ENCODE measurements at regions not wholly inside any gene's neighbourhood (a gene's known extent, or its start where the extent isn't known, plus 50 kb on each side); places are given as distances from the start of the nearest gene placed in this dataset.

GRCh38 chr3:96027718-96028117 lies 786.7 kb upstream of the EPHA6 start:
- no peak for DNase-seq

DNA sequence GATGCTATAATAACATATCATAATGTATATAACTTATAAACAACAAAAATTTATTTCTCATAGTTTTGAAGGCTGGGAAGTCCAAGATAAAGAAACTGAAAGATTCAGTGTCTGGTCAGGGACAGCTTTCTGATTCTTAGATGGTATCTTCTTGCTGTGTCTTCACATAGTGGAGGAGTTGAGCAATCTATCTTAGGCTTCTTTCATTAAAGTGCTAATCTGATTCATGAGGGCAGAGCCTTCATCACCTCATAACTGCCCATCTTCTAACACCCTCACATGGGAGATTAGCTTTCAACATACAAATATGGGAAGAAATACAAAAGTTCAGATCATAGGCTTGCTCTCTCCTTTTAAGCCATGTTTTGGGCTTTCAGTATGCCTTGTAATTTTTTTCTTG lies 774.8 kb upstream of the EPHA6 start:
- no peak for DNase-seq

DNA sequence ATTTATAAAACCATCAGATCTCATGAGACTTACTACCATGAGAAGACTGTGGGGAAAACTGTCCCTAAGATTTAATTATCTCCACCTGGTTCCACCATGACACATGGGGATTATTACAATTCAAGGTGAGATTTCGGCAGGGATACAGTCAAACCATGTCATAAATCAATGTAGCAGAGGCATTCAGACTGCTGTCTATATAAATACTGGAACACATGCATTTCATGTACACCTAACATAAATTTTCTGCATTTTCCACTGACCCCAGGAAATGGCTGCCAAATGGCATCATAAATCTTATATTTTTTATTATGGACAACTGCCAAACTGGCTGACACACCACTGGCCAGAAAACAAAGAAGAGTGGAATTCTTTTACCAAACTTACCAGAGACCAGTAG lies 755.1 kb upstream of the EPHA6 start:
- no peak for DNase-seq

DNA sequence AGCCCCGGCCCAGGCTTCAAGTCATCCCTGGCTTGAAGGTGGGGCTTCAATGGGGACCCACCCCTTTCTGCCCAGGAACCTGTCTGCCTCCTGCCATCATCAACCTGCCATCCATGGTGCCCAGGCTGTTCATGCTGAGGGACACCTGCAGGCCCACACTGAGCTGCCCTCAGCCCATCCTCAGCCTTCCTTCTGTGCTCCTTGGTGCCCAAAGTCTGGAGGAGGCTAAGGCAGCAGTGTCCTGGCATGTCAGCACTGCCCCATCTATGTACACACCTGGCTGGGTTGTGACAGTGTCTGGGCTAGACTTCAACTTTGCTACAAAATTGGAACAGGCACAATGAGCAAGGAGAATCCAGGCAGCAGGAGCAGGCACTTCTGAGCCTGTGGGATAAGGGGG lies 745.3 kb upstream of the EPHA6 start:
- no peak for DNase-seq

DNA sequence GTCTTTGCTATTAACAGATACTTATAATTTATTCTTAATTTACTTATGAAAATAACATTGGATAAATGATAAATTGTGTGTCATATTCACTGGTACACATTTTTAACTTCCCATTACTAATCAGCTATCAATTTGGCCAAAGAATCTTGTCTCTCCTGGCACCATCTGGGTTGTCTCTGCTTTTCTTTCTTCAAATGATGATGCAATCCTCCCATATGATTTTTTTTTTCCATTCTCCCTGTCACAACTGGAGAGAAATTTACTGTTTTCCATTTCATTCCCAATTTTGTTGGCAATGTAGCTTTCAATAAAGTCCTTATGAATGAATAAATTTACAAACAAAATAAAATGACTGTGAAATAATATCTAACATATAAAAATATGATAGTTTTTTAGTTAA lies 743.7 kb upstream of the EPHA6 start:
- DNase-seq, result no peak

DNA sequence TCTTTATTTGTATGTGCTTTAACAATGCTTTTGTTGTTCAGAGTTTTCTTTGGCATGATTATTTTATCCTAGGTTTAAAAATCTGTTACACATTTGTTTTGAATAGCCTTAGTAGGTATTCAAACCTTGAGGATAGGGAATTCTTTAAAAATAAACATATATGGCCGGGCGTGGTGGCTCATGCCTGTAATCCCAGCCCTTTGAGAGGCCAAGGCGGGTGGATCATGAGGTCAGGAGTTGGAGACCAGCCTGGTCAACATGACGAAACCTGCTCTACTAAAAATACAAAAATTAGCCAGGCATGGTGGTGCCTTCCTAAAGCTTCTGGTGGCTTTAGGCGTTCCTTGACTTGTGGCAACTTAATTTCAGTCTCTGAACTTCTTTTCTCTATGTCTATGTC lies 743.3 kb upstream of the EPHA6 start:
- no peak for DNase-seq

DNA sequence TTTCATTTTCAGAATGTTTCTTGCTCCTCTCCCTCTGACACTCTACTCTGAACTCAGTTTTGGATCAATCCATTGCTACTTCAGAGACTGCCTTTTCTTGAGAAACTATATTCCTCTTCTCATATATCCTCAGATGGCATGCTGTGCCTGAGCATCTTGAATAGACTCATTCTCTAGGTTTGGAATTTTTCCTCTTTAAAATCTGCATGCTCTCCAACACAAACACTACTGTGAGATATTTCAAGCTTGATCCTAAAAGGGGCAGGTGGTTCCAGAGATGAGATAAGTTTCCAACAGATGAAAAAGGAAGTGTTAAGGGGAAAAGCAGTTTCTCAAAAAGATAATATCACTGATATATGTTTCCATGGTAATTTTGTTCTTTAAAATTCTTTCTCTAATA lies 742.2 kb upstream of the EPHA6 start:
- DNase-seq, result no peak

DNA sequence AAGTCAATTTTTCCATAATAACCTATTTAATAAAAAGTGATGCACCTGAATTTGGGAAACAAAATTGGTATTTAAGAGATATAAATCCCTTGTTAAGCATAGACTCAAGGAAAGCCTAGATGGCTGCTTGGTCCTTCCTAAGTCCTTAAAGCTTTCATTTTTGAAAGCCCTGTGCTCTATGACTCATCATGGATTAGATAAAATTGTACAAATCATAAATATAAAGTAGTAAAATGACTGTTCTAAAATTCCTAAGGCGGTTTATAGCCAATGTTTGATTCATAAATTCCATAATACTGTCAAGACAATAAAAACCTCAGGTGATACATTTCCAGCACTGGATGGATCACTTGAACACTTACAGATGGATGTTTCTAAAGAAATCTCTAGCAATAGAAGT lies 730.8 kb upstream of the EPHA6 start:
- no peak for DNase-seq

- DNase-seq, result no peak
Observed at GRCh38 chr3:96086018-96086417, 728.4 kb upstream of the EPHA6 start.

DNA sequence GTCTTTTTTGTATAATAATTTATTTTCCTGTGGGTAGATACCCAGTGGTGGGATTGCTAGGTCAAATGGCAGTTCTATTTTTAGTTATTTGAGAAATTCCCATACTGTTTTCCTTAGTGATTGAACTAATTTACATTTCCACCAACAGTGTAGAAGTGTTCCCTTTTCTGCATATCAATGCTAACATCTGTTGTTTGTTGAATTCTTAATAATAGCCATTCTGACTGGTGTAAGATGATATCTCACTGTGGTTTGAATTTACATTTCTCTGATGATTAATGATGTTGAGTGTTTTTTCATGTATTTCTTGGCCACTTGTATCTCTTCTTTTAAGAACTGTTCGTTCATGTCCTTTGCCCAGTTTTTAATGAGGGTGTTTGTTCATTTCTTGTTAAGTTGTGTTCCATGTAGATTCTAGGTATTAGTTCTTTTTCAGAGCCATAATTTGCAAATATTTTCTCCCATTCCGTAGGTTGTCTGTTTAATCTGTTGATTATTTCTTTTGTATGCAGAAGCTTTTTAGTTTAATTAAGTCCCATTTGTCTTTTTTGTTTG lies 713.3 kb upstream of the EPHA6 start:
- no peak for DNase-seq

DNA sequence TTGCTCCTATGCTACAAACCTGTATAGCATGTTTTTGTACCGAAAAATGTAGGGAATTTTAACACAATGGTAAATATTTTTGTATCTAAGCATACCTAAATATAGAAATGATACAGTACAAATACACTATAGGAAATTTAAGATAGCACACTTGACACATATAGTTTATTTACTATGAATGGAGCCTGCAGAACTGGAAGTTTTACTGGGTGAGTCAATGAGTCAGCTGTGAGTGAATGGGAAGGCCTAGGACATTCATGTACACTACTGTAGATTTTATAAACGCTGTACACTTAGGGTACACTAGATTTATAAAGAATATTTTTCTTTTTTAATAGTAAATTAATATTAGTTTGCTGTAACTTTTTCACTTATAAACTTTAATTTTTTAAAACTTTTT lies 707.7 kb upstream of the EPHA6 start:
- no peak for DNase-seq
